ENCODE measurements at regions not wholly inside any gene's neighbourhood (a gene's known extent, or its start where the extent isn't known, plus 50 kb on each side); places are given as distances from the start of the nearest gene placed in this dataset.

DNA sequence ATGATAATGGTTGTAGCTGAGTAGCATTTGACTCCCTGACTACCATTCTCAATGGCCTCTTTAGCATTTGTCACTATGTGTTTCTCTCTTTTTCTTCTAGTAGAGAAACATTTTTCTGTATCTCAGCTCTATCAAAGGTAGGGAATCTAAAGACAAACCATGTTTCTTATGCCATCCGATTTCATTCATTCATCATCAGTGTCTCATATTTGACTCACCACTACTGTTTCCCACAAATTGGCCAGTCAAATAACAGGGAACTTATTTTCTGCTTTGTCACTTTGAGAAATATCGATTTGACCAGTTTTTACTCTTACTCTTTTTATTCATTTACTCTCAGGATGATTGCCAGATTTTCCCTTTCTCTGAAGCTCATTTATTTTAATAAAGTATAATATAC, 282.3 kb downstream of the TMEM167A start:
- H4K20me1 ChIP-seq (ENCODE audit: insufficient read depth, low read length), result no peaks in the 10 kb centered on the region
- H3K9me3 ChIP-seq (replicated peaks; ENCODE audit: insufficient read depth, low read length), result no peaks in the 10 kb centered on the region
- TF ChIP-seq EZH2phosphoT487 (IDR thresholded peaks at IDR 0.05; ENCODE audit: low read length) (no peak), EZH2 (optimal IDR thresholded peaks at IDR 0.05; ENCODE audit: low read depth, low read length) (no peak), CTCF (IDR thresholded peaks at IDR 0.05; ENCODE audit: low read length) (no peak)
- H3K9ac ChIP-seq (ENCODE audit: low read length), result no peak overlapping the region
- H3K36me3 ChIP-seq (replicated peaks; ENCODE audit: insufficient read depth, low read length), result no peaks in the 10 kb centered on the region
- H3F3A ChIP-seq (ENCODE audit: insufficient read depth, low read length), result no peaks in the 10 kb centered on the region
- no peaks in the 10 kb centered on the region for H3K4me1 ChIP-seq (ENCODE audit: low read length)
- no peak overlapping the region for H2AFZ ChIP-seq (ENCODE audit: low read length)
- no peak overlapping the region for H3K4me2 ChIP-seq (ENCODE audit: low read depth, low read length)
- H3K27ac ChIP-seq (ENCODE audit: low read length), result no peak overlapping the region
- no peaks in the 10 kb centered on the region for H3K79me2 ChIP-seq (ENCODE audit: low read length)
- H3K9me2 ChIP-seq (replicated peaks; ENCODE audit: insufficient read depth, low read length), result no peaks in the 10 kb centered on the region
- no peaks in the 10 kb centered on the region for H3K27me3 ChIP-seq (replicated peaks; ENCODE audit: insufficient read depth, low read length)
- DNase-seq, result no peak
- no peak overlapping the region for H3K4me3 ChIP-seq (ENCODE audit: low read length)

- Histone ChIP-seq H3K9me2 (replicated peaks; ENCODE audit: insufficient read depth, low read length) (no peaks in the 10 kb centered on the region), H4K20me1 (ENCODE audit: insufficient read depth, low read length) (no peaks in the 10 kb centered on the region), H3K27ac (ENCODE audit: low read length) (no peak overlapping the region), H3K36me3 (replicated peaks; ENCODE audit: insufficient read depth, low read length) (no peaks in the 10 kb centered on the region), H3K9me3 (replicated peaks; ENCODE audit: insufficient read depth, low read length) (no peaks in the 10 kb centered on the region), H2AFZ (ENCODE audit: low read length) (no peak overlapping the region), H3K4me3 (ENCODE audit: low read length) (no peak overlapping the region), H3K4me1 (ENCODE audit: low read length) (no peaks in the 10 kb centered on the region), H3K27me3 (replicated peaks; ENCODE audit: insufficient read depth, low read length) (no peaks in the 10 kb centered on the region), H3K4me2 (ENCODE audit: low read depth, low read length) (no peak overlapping the region), H3K79me2 (ENCODE audit: low read length) (no peaks in the 10 kb centered on the region), H3K9ac (ENCODE audit: low read length) (no peak overlapping the region), H3F3A (ENCODE audit: insufficient read depth, low read length) (no peaks in the 10 kb centered on the region)
- TF ChIP-seq EZH2 (optimal IDR thresholded peaks at IDR 0.05; ENCODE audit: low read depth, low read length) (no peak), CTCF (IDR thresholded peaks at IDR 0.05; ENCODE audit: low read length) (peak; percentile 79)
- DNase-seq, result peak; percentile 47
These were observed 283.3 kb downstream of the TMEM167A start for GRCh38 chr5:82793808-82794419.

GRCh38 chr5:82792096-82792495, 285.1 kb downstream of the TMEM167A start:
- Histone ChIP-seq H3K4me1 (ENCODE audit: low read length) (no peaks in the 10 kb centered on the region), H3K9me2 (replicated peaks; ENCODE audit: insufficient read depth, low read length) (no peaks in the 10 kb centered on the region), H4K20me1 (ENCODE audit: insufficient read depth, low read length) (no peaks in the 10 kb centered on the region), H3K4me2 (ENCODE audit: low read depth, low read length) (no peak overlapping the region), H3K79me2 (ENCODE audit: low read length) (no peaks in the 10 kb centered on the region), H3F3A (ENCODE audit: insufficient read depth, low read length) (no peaks in the 10 kb centered on the region), H3K9me3 (replicated peaks; ENCODE audit: insufficient read depth, low read length) (no peaks in the 10 kb centered on the region), H3K27me3 (replicated peaks; ENCODE audit: insufficient read depth, low read length) (no peaks in the 10 kb centered on the region), H3K27ac (ENCODE audit: low read length) (no peak overlapping the region), H3K4me3 (ENCODE audit: low read length) (no peak overlapping the region), H3K9ac (ENCODE audit: low read length) (no peak overlapping the region), H3K36me3 (replicated peaks; ENCODE audit: insufficient read depth, low read length) (no peaks in the 10 kb centered on the region), H2AFZ (ENCODE audit: low read length) (no peak overlapping the region)
- no peak for DNase-seq
- TF ChIP-seq EZH2phosphoT487 (IDR thresholded peaks at IDR 0.05; ENCODE audit: low read length), result no peak
- no peak for TF ChIP-seq EZH2 (optimal IDR thresholded peaks at IDR 0.05; ENCODE audit: low read depth, low read length)
- no peak for TF ChIP-seq CTCF (IDR thresholded peaks at IDR 0.05; ENCODE audit: low read length)

All from MM.1S (cell line).